HL-60 (cell line): ENCODE measurements at regions not wholly inside any gene's neighbourhood (a gene's known extent, or its start where the extent isn't known, plus 50 kb on each side); places are given as distances from the start of the nearest gene placed in this dataset.

Experiments used
- DNase-seq, 2 experiments: peaks; one replicate each; pipeline ENCODE4 v3.0.0-alpha.2; 2010 to 2020; ENCODE audit warnings: low read depth in 1 of 2, low spot score in 1 of 2
- H3K27ac ChIP-seq: fragments of 250-450 bp; sonication (Bioruptor Pico); replicated peaks from 2 replicates; pipeline ENCODE4 v1.5.1; 2020; ENCODE audit warnings: mild to moderate bottlenecking, moderate library complexity
- H3K27me3 ChIP-seq: fragments of 250-450 bp; sonication (Bioruptor Pico); 2 replicates; pipeline ENCODE4 v1.5.1; 2021; ENCODE audit warnings: mild to moderate bottlenecking, moderate library complexity; ENCODE audit not compliant: insufficient read depth, poor library complexity, severe bottlenecking
- H3K4me3 ChIP-seq: replicated peaks from 2 replicates; pipeline ENCODE4 v1.5.1; 2011; ENCODE audit warnings: mild to moderate bottlenecking, control low read depth, low read length; ENCODE audit not compliant: insufficient read depth
- CTCF ChIP-seq: IDR thresholded peaks from one replicate; pipeline ENCODE4 v1.5.1; 2011; ENCODE audit warnings: low read length, control low read depth, inconsistent platforms; ENCODE audit not compliant: insufficient read depth
- GABPA ChIP-seq: IDR thresholded peaks from 2 replicates; pipeline ENCODE4 v1.6.1; 2012; ENCODE audit warnings: low read depth
- POLR2AphosphoS5 ChIP-seq: IDR thresholded peaks from 2 replicates; pipeline ENCODE4 v1.6.1; 2012; ENCODE audit warnings: low read depth
- SPI1 ChIP-seq: IDR thresholded peaks from 2 replicates; pipeline ENCODE4 v1.6.1; 2012; ENCODE audit warnings: low read depth, mild to moderate bottlenecking, borderline replicate concordance
- TF ChIP-seq, protein P1 (sequence below): IDR thresholded peaks from 2 replicates; pipeline ENCODE4 v1.6.1; 2012; ENCODE audit warnings: low read depth; ENCODE audit not compliant: insufficient replicate concordance

DNA sequence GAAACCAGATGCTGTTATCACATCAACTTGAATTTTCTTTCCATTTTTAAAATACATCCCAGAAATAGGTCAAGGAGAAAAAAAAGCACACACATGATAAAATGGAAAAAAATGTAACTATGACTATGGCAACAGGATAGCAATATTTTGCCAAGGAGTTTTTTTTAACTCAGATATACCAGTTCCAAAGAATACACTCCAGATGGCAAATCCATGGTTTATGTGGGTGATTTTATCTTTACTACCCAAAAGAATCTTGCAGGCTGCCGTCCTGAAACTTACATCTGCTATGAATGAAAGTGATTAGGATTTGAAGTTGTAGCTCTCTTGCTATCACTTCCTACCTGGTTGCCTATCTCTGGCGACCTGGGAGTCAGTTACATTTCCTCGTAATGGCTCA, 91.0 kb upstream of the PLPPR4 start:
- no peak overlapping the region for H3K4me3 ChIP-seq
- no peak for DNase-seq
- no peak overlapping the region for H3K27ac ChIP-seq
- H3K27me3 ChIP-seq, result peaks cover 3% of the 10 kb centered on the region
- TF ChIP-seq CTCF (no peak), SPI1 (no peak), POLR2AphosphoS5 (no peak), GABPA (no peak)
- TF ChIP-seq, protein P1, sequence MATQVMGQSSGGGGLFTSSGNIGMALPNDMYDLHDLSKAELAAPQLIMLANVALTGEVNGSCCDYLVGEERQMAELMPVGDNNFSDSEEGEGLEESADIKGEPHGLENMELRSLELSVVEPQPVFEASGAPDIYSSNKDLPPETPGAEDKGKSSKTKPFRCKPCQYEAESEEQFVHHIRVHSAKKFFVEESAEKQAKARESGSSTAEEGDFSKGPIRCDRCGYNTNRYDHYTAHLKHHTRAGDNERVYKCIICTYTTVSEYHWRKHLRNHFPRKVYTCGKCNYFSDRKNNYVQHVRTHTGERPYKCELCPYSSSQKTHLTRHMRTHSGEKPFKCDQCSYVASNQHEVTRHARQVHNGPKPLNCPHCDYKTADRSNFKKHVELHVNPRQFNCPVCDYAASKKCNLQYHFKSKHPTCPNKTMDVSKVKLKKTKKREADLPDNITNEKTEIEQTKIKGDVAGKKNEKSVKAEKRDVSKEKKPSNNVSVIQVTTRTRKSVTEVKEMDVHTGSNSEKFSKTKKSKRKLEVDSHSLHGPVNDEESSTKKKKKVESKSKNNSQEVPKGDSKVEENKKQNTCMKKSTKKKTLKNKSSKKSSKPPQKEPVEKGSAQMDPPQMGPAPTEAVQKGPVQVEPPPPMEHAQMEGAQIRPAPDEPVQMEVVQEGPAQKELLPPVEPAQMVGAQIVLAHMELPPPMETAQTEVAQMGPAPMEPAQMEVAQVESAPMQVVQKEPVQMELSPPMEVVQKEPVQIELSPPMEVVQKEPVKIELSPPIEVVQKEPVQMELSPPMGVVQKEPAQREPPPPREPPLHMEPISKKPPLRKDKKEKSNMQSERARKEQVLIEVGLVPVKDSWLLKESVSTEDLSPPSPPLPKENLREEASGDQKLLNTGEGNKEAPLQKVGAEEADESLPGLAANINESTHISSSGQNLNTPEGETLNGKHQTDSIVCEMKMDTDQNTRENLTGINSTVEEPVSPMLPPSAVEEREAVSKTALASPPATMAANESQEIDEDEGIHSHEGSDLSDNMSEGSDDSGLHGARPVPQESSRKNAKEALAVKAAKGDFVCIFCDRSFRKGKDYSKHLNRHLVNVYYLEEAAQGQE, result no peak

GRCh38 chr1:99173900-99174299, 90.4 kb upstream of the PLPPR4 start:
- Histone ChIP-seq H3K27ac (no peak overlapping the region), H3K4me3 (no peak overlapping the region)
- TF ChIP-seq GABPA (no peak), POLR2AphosphoS5 (no peak), SPI1 (no peak), CTCF (no peak)

DNA sequence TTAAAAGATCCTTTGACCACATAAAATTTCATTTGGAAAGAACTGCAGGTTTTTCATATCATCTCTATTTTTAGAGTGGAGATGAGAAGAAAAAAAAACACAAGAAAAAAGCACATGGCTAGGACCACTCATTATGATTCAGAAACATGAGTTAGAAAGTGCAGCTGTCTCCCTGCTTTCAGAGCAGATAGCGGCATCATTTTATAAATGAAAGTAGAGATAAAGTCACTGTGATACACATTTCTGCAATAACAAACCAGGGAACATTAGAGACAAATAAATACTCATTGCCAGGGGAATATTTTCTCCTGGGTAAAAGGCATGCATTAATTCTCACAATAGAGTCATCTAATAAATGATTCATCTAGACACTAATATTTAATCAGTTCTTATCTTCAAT, 87.5 kb upstream of the PLPPR4 start:
- no peak for DNase-seq
- TF ChIP-seq POLR2AphosphoS5, result no peak
- no peak for TF ChIP-seq CTCF
- no peak for TF ChIP-seq GABPA
- no peak for TF ChIP-seq SPI1
- TF ChIP-seq, protein P1, result no peak
- no peak overlapping the region for H3K27ac ChIP-seq
- no peak overlapping the region for H3K4me3 ChIP-seq
- peaks cover 3% of the 10 kb centered on the region for H3K27me3 ChIP-seq

More at GRCh38 chr1:99173900-99174299, 90.4 kb upstream of the PLPPR4 start:
- H3K27me3 ChIP-seq, result peaks cover 3% of the 10 kb centered on the region
- DNase-seq, result no peak

GRCh38 chr1:99177465-99177864, 86.8 kb upstream of the PLPPR4 start:
- Histone ChIP-seq H3K4me3 (no peak overlapping the region), H3K27me3 (peaks cover 3% of the 10 kb centered on the region), H3K27ac (no peak overlapping the region)
- TF ChIP-seq GABPA (no peak), SPI1 (no peak), CTCF (no peak), POLR2AphosphoS5 (no peak)
- TF ChIP-seq, protein P1, result no peak
- no peak for DNase-seq
